ENCODE measurements at regions not wholly inside any gene's neighbourhood (a gene's known extent, or its start where the extent isn't known, plus 50 kb on each side); places are given as distances from the start of the nearest gene placed in this dataset.

- Histone ChIP-seq H3K9me3 (ENCODE audit: control insufficient read depth, insufficient read depth, low read length) (peaks cover 5% of the 10 kb centered on the region), H3K9me1 (ENCODE audit: insufficient read depth, low read length) (no peaks in the 10 kb centered on the region), H3K23ac (ENCODE audit: low read depth, low read length) (no peak overlapping the region), H4K20me1 (ENCODE audit: insufficient read depth, low read length) (no peaks in the 10 kb centered on the region), H3K79me1 (ENCODE audit: low read depth in 1 of 2, low read length in 2 of 2) (no peaks in the 10 kb centered on the region), H4K91ac (ENCODE audit: insufficient read depth, low read depth, low read length) (no peak overlapping the region), H2BK20ac (ENCODE audit: low read depth, low read length) (no peak overlapping the region), H3K4me2 (ENCODE audit: low read depth, low read length) (no peak overlapping the region), H3K4me3 (ENCODE audit: insufficient read depth, low read depth, low read length) (no peak overlapping the region), H4K8ac (ENCODE audit: low read depth in 2 of 2, low read length in 2 of 2) (no peak overlapping the region), H2BK15ac (ENCODE audit: low read depth, low read length) (no peak overlapping the region), H3K4me1 (ENCODE audit: control insufficient read depth, insufficient read depth, low read length) (no peaks in the 10 kb centered on the region), H2AK5ac (ENCODE audit: low read depth, low read length) (no peak overlapping the region), H2BK5ac (ENCODE audit: low read depth, low read length, poor library complexity, severe bottlenecking) (no peak overlapping the region), H2BK120ac (ENCODE audit: low read depth, low read length) (no peak overlapping the region), H2AK9ac (replicated peaks; ENCODE audit: low read depth, low read length, poor library complexity) (no peak overlapping the region), H3K56ac (ENCODE audit: extremely low read depth, insufficient read depth, low read length) (no peak overlapping the region), H3K14ac (replicated peaks; ENCODE audit: low read depth, low read length) (no peak overlapping the region), H3K9ac (ENCODE audit: low read depth, low read length) (no peak overlapping the region), H3K4ac (ENCODE audit: low read depth, low read length) (no peak overlapping the region), H3K18ac (ENCODE audit: low read depth, low read length) (no peak overlapping the region), H4K5ac (ENCODE audit: low read depth, low read length) (no peak overlapping the region), H2AFZ (replicated peaks; ENCODE audit: low read length, poor library complexity) (no peak overlapping the region), H3K27me3 (ENCODE audit: control insufficient read depth, insufficient read depth, low read length) (no peaks in the 10 kb centered on the region), H3K27ac (ENCODE audit: insufficient read depth, low read length) (no peak overlapping the region), H3K36me3 (ENCODE audit: control insufficient read depth, insufficient read depth, low read length) (no peaks in the 10 kb centered on the region)
- intact Hi-C loops (cut with micrococcal nuclease): no loop called here
- DNase-seq: no peak
- dilution Hi-C loops (cut with HindIII; ENCODE audit: low sequenced_read_pairs, unreplicated experiment): no loop called here
- no TSS peak for BruUV-seq (replicated peaks)
- in situ Hi-C loops (cut with MboI; ENCODE audit: low sequenced_read_pairs): no loop called here
- ATAC-seq (ENCODE audit: low read depth): no peak
- TF ChIP-seq MAZ (IDR thresholded peaks at IDR 0.05; ENCODE audit: borderline replicate concordance, low read depth, low read length) (no peak), BHLHE40 (IDR thresholded peaks at IDR 0.05; ENCODE audit: low read depth, low read length) (no peak), POLR2A (IDR thresholded peaks at IDR 0.05; ENCODE audit: low read depth, low read length) (no peak)
- WGBS, 2 experiments (ENCODE audit: extremely low coverage in 2 of 2, insufficient read length in 1 of 2): no CpG with 5 or more reads among the region's 5 CpGs
- POLR2A ChIA-PET (ENCODE audit: unreplicated experiment): no interaction called here
- CTCF ChIA-PET: no interaction called here
These were observed 738.3 kb upstream of the POM121L12 start for GRCh38 chr7:52297128-52297527.
